C4-2B (cell line): ENCODE measurements at regions not wholly inside any gene's neighbourhood (a gene's known extent, or its start where the extent isn't known, plus 50 kb on each side); places are given as distances from the start of the nearest gene placed in this dataset.

Experiments used
- CTCF ChIP-seq: fragments of 450-650 bp; conservative IDR thresholded peaks from 2 replicates; pipeline ENCODE4 v1.5.1; 2017; ENCODE audit warnings: mild to moderate bottlenecking
- ZFX ChIP-seq: fragments of 450-650 bp; IDR thresholded peaks from 2 replicates; pipeline ENCODE4 v1.6.1; 2017

GRCh38 chr5:117433818-117434217 is 859.2 kb upstream of the SEMA6A start:
- TF ChIP-seq CTCF (no peak), ZFX (no peak)
